Neural cell (in vitro differentiated cells): ENCODE measurements at regions not wholly inside any gene's neighbourhood (a gene's known extent, or its start where the extent isn't known, plus 50 kb on each side); places are given as distances from the start of the nearest gene placed in this dataset.

Source experiments
- EP300 ChIP-seq: fragments of 450-650 bp; conservative IDR thresholded peaks from 2 replicates; pipeline ENCODE4 v1.6.1; 2014; ENCODE audit warnings: antibody characterized with exemption, mild to moderate bottlenecking, moderate library complexity; ENCODE audit not compliant: poor library complexity, severe bottlenecking
- EZH2 ChIP-seq: fragments of 200-600, 300-800 bp; shearing (Covaris generic), sonication (generic); IDR thresholded peaks from 2 replicates; pipeline ENCODE4 v1.6.1; 2014; ENCODE audit warnings: antibody characterized with exemption, low read length, borderline replicate concordance, mild to moderate bottlenecking; ENCODE audit not compliant: insufficient read depth, poor library complexity, severe bottlenecking
- POLR2AphosphoS5 ChIP-seq: IDR thresholded peaks from 2 replicates; pipeline ENCODE4 v1.6.1; 2012
- RAD21 ChIP-seq: fragments of 450-650 bp; conservative IDR thresholded peaks from 2 replicates; pipeline ENCODE4 v1.6.1; 2014; ENCODE audit warnings: antibody characterized with exemption, mild to moderate bottlenecking, moderate library complexity
- SMC3 ChIP-seq: fragments of 450-650 bp; conservative IDR thresholded peaks from 2 replicates; pipeline ENCODE4 v1.6.1; 2014; ENCODE audit warnings: antibody characterized with exemption, mild to moderate bottlenecking, moderate library complexity; ENCODE audit not compliant: poor library complexity
- TAF1 ChIP-seq: IDR thresholded peaks from 2 replicates; pipeline ENCODE4 v1.6.1; 2012; ENCODE audit warnings: low read depth
- TF ChIP-seq, protein P1 (sequence below): fragments of 450-650 bp; IDR thresholded peaks from 2 replicates; pipeline ENCODE4 v1.5.1; 2014; ENCODE audit warnings: antibody characterized with exemption, mild to moderate bottlenecking, moderate library complexity; ENCODE audit not compliant: poor library complexity, severe bottlenecking
- TF ChIP-seq, protein P2 (sequence below): IDR thresholded peaks from 2 replicates; pipeline ENCODE4 v1.6.1; 2012; ENCODE audit warnings: borderline replicate concordance

DNA sequence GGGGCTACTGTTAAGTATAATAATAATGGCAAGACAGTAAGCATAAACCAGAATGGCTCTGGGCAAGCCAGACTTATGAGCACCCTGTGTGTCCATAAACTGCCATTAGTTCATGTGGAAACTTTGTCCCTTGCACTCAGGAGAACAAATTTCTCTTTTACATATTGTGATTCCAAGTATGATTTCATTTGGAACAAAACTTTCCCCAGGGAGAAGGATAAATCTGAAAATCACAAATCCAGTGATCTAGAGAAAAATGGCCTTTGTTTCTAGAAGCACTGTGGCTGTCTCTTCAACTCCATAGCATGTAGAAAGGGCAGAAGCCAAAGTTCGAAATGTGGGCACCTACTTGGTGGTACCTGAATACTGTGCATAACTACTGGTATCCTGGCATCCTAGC is 823.7 kb upstream of the SOX11 start:
- TF ChIP-seq, protein P1, sequence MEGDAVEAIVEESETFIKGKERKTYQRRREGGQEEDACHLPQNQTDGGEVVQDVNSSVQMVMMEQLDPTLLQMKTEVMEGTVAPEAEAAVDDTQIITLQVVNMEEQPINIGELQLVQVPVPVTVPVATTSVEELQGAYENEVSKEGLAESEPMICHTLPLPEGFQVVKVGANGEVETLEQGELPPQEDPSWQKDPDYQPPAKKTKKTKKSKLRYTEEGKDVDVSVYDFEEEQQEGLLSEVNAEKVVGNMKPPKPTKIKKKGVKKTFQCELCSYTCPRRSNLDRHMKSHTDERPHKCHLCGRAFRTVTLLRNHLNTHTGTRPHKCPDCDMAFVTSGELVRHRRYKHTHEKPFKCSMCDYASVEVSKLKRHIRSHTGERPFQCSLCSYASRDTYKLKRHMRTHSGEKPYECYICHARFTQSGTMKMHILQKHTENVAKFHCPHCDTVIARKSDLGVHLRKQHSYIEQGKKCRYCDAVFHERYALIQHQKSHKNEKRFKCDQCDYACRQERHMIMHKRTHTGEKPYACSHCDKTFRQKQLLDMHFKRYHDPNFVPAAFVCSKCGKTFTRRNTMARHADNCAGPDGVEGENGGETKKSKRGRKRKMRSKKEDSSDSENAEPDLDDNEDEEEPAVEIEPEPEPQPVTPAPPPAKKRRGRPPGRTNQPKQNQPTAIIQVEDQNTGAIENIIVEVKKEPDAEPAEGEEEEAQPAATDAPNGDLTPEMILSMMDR = no peak
- TF ChIP-seq EZH2 = no peak
- TF ChIP-seq RAD21 = no peak
- TF ChIP-seq POLR2AphosphoS5 = no peak
- no peak for TF ChIP-seq EP300
- TF ChIP-seq TAF1 = no peak
- TF ChIP-seq, protein P2, sequence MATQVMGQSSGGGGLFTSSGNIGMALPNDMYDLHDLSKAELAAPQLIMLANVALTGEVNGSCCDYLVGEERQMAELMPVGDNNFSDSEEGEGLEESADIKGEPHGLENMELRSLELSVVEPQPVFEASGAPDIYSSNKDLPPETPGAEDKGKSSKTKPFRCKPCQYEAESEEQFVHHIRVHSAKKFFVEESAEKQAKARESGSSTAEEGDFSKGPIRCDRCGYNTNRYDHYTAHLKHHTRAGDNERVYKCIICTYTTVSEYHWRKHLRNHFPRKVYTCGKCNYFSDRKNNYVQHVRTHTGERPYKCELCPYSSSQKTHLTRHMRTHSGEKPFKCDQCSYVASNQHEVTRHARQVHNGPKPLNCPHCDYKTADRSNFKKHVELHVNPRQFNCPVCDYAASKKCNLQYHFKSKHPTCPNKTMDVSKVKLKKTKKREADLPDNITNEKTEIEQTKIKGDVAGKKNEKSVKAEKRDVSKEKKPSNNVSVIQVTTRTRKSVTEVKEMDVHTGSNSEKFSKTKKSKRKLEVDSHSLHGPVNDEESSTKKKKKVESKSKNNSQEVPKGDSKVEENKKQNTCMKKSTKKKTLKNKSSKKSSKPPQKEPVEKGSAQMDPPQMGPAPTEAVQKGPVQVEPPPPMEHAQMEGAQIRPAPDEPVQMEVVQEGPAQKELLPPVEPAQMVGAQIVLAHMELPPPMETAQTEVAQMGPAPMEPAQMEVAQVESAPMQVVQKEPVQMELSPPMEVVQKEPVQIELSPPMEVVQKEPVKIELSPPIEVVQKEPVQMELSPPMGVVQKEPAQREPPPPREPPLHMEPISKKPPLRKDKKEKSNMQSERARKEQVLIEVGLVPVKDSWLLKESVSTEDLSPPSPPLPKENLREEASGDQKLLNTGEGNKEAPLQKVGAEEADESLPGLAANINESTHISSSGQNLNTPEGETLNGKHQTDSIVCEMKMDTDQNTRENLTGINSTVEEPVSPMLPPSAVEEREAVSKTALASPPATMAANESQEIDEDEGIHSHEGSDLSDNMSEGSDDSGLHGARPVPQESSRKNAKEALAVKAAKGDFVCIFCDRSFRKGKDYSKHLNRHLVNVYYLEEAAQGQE = no peak
- TF ChIP-seq SMC3 = no peak
